ENCODE measurements at regions not wholly inside any gene's neighbourhood (a gene's known extent, or its start where the extent isn't known, plus 50 kb on each side); places are given as distances from the start of the nearest gene placed in this dataset.

- TF ChIP-seq ZNF592 (IDR thresholded peaks at IDR 0.05) (no peak), PRDM15 (CRISPR knock-in tag; IDR thresholded peaks at IDR 0.05) (no peak), MYC (IDR thresholded peaks at IDR 0.05; ENCODE audit: insufficient read depth, insufficient read length, insufficient replicate concordance, low read length, severe bottlenecking) (no peak), NFYA (IDR thresholded peaks at IDR 0.05; ENCODE audit: borderline replicate concordance, low read depth, low read length) (no peak), KDM1A (IDR thresholded peaks at IDR 0.05; ENCODE audit: borderline replicate concordance) (no peak), STAT1 (conservative IDR thresholded peaks at IDR 0.05) (no peak)
Observed at GRCh38 chr1:90781534-90781933, 64.4 kb upstream of the BARHL2 start (continued).
